Aorta (tissue), 5 donors: ENCODE measurements at regions not wholly inside any gene's neighbourhood (a gene's known extent, or its start where the extent isn't known, plus 50 kb on each side); places are given as distances from the start of the nearest gene placed in this dataset.

Experiments used
- ATAC-seq: fragments of 200-7000 bp; cut with Tn5 transposase; one replicate; pipeline ENCODE4 v1.9.1; 2022; ENCODE audit warnings: moderate library complexity; ENCODE audit not compliant: low FRiP score
- DNase-seq, 2 donors: peaks; one replicate each; pipeline ENCODE4 v3.0.0-alpha.2; 2020
- H3K27ac ChIP-seq, 2 donors: one replicate each; pipeline ENCODE4 v1.5.1; 2013; ENCODE audit warnings: low read length in 2 of 2, mild to moderate bottlenecking in 2 of 2, moderate library complexity in 2 of 2, control low read depth in 1 of 2, inconsistent platforms in 1 of 2, low read depth in 1 of 2
- H3K27me3 ChIP-seq, 2 donors: one replicate each; pipeline ENCODE4 v1.6.1; 2013; ENCODE audit warnings: control low read depth in 1 of 2, low read length in 1 of 2, mild to moderate bottlenecking in 1 of 2, moderate library complexity in 1 of 2; ENCODE audit not compliant: insufficient read depth in 2 of 2, control insufficient read depth in 1 of 2
- H3K36me3 ChIP-seq, 2 donors: one replicate each; pipeline ENCODE4 v1.6.1; 2013; ENCODE audit warnings: control low read depth in 1 of 2, low read length in 1 of 2, mild to moderate bottlenecking in 1 of 2; ENCODE audit not compliant: insufficient read depth in 2 of 2, control insufficient read depth in 1 of 2
- H3K4me1 ChIP-seq, 2 donors: one replicate each; pipeline ENCODE4 v1.6.1; 2013; ENCODE audit warnings: low read length in 2 of 2, control low read depth in 1 of 2, mild to moderate bottlenecking in 1 of 2, moderate library complexity in 1 of 2; ENCODE audit not compliant: insufficient read depth in 2 of 2, control insufficient read depth in 1 of 2
- H3K4me3 ChIP-seq, 2 donors: one replicate each; pipeline ENCODE4 v1.5.1; 2013; ENCODE audit warnings: low read length in 2 of 2, control low read depth in 1 of 2, mild to moderate bottlenecking in 1 of 2
- H3K9me3 ChIP-seq: one replicate; pipeline ENCODE4 v1.6.1; 2013; ENCODE audit warnings: mild to moderate bottlenecking, low read length; ENCODE audit not compliant: control insufficient read depth
- WGBS, 2 donors: extraction: QIAGEN DNeasy Blood & Tissue Kit; methylation state at CpG; one replicate each; pipeline ENCODE4 v1.1.7; 2013; 5-methylcytosine and 5-hydroxymethylcytosine counted together
- intact Hi-C, 2 donors: fragments of 100-400 bp; cut with DNase I; formaldehyde crosslinking; loops; one replicate each; pipeline versions ENCODE4 v1.14.2 to v1.15.0; 2022
- donor health status: healthy with polysubstance abuse.
- donor health status: Bipolar disorder and iron deficiency.
- donor health status: DM: no; HTN: no; CAD: no.
- donor health status: DM: no; HTN: no; CAD: no.
- donor health status: DM: yes; HTN: yes; CAD: no.

DNA sequence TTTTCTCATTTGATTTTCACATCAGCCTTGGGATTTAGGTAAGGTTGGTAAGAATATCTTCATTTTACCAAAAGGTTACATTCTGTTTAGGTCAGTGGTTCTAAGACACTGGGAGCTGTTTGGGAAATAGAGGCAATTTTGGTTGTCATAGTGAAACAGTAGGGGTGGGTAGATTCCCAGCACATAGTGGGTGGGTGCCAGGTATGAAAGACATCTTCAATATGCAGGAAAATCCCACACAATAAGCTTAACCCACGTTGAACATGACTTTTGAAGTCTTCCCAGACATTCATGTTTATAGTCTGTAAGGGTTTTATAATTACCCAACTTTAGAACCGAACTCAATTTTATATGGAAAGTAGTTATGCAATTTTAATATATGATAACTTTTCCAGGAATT, 249.6 kb downstream of the SNCA start:
- H3K9me3 ChIP-seq = peaks cover 3% of the 10 kb centered on the region
- H3K4me3 ChIP-seq = no peak overlapping the region
- no peaks in the 10 kb centered on the region for H3K4me1 ChIP-seq
- ATAC-seq (no peak), DNase-seq (no peak)
- H3K36me3 ChIP-seq = no peaks in the 10 kb centered on the region
- no peaks in the 10 kb centered on the region for H3K27me3 ChIP-seq
- H3K27ac ChIP-seq = no peak overlapping the region
- 57 to 59% methylated on average over 2 of the region's 2 CpGs for WGBS, 2 donors
- intact Hi-C loops = no loop called here

DNA sequence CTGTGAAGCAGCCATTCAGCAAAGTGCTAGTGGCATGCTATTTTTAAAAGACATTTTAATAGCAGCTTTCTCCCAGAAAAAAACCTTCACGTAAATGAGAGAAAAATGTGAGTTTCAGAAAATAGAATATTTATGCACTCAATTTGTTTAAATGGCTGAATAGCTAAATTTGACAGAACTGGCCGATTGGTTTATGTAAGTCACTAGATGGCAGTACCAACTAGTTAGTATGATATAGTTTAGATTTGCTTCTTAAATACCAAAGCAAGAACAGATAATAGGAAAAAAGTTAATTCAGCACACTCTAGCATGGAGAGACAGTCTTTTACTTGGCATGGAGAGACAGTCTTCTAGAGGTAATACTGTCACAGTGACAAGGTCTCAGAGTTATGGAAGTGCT, 250.1 kb downstream of the SNCA start:
- DNase-seq (no peak), ATAC-seq (no peak)
- Histone ChIP-seq H3K4me1 (no peaks in the 10 kb centered on the region), H3K4me3 (no peak overlapping the region), H3K27me3 (no peaks in the 10 kb centered on the region), H3K36me3 (no peaks in the 10 kb centered on the region), H3K27ac (no peak overlapping the region), H3K9me3 (peaks cover 3% of the 10 kb centered on the region)
- 15 to 17% methylated on average over 2 of the region's 2 CpGs for WGBS, 2 donors
- intact Hi-C loops = no loop called here

DNA sequence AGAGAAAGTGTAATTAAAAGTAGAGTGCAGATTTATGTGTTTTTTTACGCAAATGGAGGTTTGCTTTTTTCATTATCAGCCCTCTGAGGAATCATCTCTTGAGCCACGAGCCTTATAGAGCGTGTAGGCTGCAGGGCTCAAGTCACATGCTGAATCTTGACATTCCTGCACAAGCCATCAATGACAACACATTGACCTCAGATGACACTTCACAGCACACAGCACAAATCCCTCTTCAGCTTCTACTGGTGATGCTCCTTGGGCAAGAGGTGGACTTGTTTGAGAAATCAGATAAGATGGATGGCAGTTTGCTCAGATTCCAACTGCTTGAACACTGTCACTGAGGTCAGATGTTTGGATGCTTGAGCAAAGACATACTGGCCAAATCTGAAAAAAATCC, 250.6 kb downstream of the SNCA start:
- Histone ChIP-seq H3K27me3 (no peaks in the 10 kb centered on the region), H3K36me3 (no peaks in the 10 kb centered on the region), H3K9me3 (peaks cover 3% of the 10 kb centered on the region), H3K27ac (no peak overlapping the region), H3K4me1 (no peaks in the 10 kb centered on the region), H3K4me3 (no peak overlapping the region)
- DNase-seq (no peak), ATAC-seq (no peak)
- intact Hi-C loops = no loop called here
- 27 to 44% methylated on average over 3 of the region's 3 CpGs for WGBS, 2 donors

DNA sequence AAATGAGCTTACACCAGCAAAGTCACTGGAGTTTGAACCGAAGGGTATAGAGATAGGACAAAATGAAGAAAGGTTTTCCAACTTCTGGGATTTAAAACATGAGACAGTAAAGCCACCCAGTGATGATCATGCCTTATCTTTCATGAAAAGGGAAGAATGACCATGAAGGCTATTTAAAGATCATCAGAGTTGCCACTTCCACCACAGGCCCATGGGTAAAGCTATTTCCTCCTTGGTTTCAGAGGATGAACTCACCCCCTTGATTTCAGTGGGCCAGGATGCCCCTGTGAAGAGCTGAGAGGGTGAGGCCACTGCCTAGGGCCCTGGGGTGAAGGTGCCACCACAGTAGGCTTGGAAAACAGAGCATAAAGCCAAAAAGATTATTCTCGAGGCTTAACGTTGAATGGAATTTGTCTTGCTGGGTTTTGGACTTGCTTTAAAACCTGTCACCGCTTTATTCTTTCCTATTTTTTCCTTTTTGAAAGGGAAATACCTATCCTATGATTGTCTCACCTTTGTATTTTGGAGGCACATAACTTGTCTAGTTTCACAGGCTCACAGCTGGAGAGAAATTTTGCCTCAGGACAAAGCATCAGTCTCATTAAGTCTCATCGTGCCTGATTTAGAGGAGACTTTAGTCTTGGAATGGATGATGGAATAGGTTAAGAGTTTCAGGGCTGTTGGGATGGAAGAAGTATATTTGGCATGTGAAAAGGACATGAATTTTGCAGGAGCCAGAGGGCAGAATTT, 254.0 kb downstream of the SNCA start:
- H3K9me3 ChIP-seq = peaks cover 1% of the 10 kb centered on the region
- no peaks in the 10 kb centered on the region for H3K36me3 ChIP-seq
- H3K27ac ChIP-seq = no peak overlapping the region
- H3K4me1 ChIP-seq = no peaks in the 10 kb centered on the region
- ATAC-seq (no peak), DNase-seq (no peak)
- 70 to 75% methylated on average over 5 of the region's 5 CpGs for WGBS, 2 donors
- H3K27me3 ChIP-seq = no peaks in the 10 kb centered on the region
- H3K4me3 ChIP-seq = no peak overlapping the region
- intact Hi-C loops = no loop called here

DNA sequence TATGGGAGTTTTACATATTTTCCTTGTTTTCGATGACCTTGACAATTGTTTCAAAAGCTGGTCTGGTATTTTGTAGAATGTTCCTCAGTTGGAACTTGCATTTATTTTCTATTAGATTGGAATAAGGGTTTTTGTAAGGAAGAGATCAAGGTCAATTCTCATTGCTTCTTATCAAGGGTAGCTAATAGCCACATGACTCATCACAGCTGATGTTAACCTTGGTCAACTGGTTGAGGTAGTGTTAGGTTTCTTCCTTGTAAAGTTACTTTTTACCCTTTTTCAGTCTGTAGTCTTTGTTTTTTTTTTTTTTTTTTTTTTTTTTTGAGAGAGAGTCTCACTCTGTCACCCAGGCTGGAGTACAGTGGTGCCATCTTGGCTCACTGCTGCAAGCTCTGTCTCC, 257.2 kb downstream of the SNCA start:
- DNase-seq (no peak), ATAC-seq (no peak)
- intact Hi-C loops = no loop called here
- Histone ChIP-seq H3K9me3 (peaks cover 1% of the 10 kb centered on the region), H3K4me1 (no peaks in the 10 kb centered on the region), H3K36me3 (no peaks in the 10 kb centered on the region), H3K4me3 (no peak overlapping the region), H3K27ac (no peak overlapping the region), H3K27me3 (no peaks in the 10 kb centered on the region)
- WGBS, 2 donors = 0% methylated on average over 1 of the region's 1 CpG

- Histone ChIP-seq H3K27ac (no peak overlapping the region), H3K36me3 (no peaks in the 10 kb centered on the region), H3K9me3 (no peaks in the 10 kb centered on the region), H3K4me3 (no peak overlapping the region), H3K4me1 (no peaks in the 10 kb centered on the region), H3K27me3 (no peaks in the 10 kb centered on the region)
- DNase-seq (no peak), ATAC-seq (no peak)
- intact Hi-C loops = no loop called here
Measured at GRCh38 chr4:89576246-89576645, 260.7 kb downstream of the SNCA start.

DNA sequence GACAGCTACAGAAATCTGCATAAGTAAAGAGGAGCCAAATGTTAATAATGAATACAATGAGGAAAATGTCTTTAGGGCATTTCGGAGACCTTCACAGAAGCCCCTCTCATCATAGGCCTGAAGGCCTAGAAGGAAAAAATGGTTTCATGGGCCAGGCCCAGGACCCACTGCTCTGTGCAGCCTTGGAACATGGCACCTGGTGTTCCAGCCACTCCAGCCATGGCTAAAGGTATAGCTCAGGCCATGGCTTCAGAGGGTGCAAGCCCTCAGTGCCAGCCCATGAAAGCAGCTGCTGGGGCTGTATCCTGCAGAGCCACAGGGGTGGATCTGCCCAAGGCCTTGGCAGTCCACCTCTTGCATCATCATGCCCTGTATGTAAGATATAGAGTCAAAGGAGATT, 261.1 kb downstream of the SNCA start:
- Histone ChIP-seq H3K4me1 (no peaks in the 10 kb centered on the region), H3K4me3 (no peak overlapping the region), H3K27me3 (no peaks in the 10 kb centered on the region), H3K36me3 (no peaks in the 10 kb centered on the region), H3K27ac (no peak overlapping the region), H3K9me3 (no peaks in the 10 kb centered on the region)
- intact Hi-C loops = no loop called here
- WGBS, 2 donors = 96 to 100% methylated on average over 1 of the region's 1 CpG
- DNase-seq (no peak), ATAC-seq (no peak)

- DNase-seq (no peak), ATAC-seq (no peak)
- Histone ChIP-seq H3K27me3 (no peaks in the 10 kb centered on the region), H3K36me3 (no peaks in the 10 kb centered on the region), H3K9me3 (no peaks in the 10 kb centered on the region), H3K4me3 (no peak overlapping the region), H3K27ac (no peak overlapping the region), H3K4me1 (no peaks in the 10 kb centered on the region)
- 95 to 97% methylated on average over 1 of the region's 1 CpG for WGBS, 2 donors
- intact Hi-C loops = no loop called here
Measured at GRCh38 chr4:89574176-89574575, 262.8 kb downstream of the SNCA start.

DNA sequence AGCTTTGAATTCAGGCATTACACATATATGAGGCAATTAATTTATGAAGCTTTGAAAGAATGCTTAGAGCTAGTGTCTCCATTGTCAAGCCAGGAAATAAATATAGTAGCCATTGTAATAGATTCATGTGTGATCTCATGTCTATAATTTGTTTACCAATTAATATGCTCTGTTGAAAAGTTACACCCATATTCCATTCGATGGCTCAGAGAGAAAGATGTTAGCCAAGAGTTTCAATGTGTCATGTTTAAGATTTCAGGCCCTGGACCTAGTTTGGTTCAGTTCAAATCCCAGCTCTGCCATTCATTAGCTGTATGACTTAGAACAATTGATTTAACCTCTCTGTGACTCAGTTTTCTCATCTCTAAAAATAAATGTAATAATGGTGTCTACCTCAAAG, 263.3 kb downstream of the SNCA start:
- Histone ChIP-seq H3K4me3 (no peak overlapping the region), H3K4me1 (no peaks in the 10 kb centered on the region), H3K36me3 (no peaks in the 10 kb centered on the region), H3K9me3 (no peaks in the 10 kb centered on the region), H3K27ac (no peak overlapping the region), H3K27me3 (no peaks in the 10 kb centered on the region)
- WGBS, 2 donors = 60 to 73% methylated on average over 1 of the region's 1 CpG
- DNase-seq = no peak
- intact Hi-C loops = no loop called here
- no peak for ATAC-seq
